ENCODE measurements at regions not wholly inside any gene's neighbourhood (a gene's known extent, or its start where the extent isn't known, plus 50 kb on each side); places are given as distances from the start of the nearest gene placed in this dataset.

DNA sequence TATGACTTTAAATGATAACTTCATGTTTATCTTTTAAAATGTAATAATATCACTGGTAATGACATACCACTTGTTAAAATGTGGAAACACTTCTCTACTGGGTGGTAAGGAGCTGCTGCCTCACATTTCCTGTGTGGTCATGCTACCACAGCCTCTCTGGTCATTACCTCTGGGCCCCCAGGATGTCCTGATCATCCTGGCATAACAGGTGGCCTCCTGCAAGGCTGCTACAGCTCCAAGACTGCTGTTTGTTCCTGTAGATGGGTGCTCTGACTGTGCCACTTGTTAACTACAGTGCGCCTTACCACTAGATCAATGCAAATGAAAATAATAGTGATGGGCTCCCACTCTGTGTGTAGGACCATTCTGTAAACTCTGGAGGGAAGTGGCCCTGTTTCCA is 500.2 kb upstream of the SPRED2 start (continued):
- no peak for TF ChIP-seq KDM5A (IDR thresholded peaks at IDR 0.05; ENCODE audit: low read length)

DNA sequence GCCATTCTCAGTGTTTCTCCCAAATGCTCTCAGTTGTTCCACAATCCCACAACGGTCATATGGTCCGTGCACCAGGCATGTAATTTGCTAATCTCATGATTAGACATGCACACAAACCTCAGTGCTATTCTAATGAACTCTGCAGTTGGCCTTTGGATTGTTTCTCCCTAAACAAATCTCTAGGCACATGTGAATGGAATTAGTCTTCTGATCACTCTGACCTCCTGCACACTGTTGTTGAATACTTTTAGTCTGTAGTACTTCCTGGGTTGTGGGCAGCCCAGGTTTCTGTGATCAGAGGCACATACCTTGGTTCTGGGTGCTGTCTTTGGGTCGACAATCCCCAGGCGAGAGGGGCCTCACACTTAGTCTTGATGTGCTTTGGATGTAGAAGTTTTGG is 498.7 kb upstream of the SPRED2 start:
- Histone ChIP-seq H3K4me3 (ENCODE audit: extremely low read depth in 1 of 4, insufficient read depth in 2 of 4, low read depth in 3 of 4, low read length in 4 of 4) (no peak overlapping the region), H3K4me1 (replicated peaks in 1 of 4; ENCODE audit: control insufficient read depth in 3 of 4, insufficient read depth in 4 of 4, low read length in 3 of 4) (no peaks in the 10 kb centered on the region), H2BK5ac (ENCODE audit: low read depth, low read length) (no peak overlapping the region), H3K79me1 (ENCODE audit: low read depth, low read length) (no peaks in the 10 kb centered on the region; the same call in 1 of the 2 replicates), H4K5ac (ENCODE audit: insufficient read length, low read depth, low read length) (no peak overlapping the region), H3K56ac (replicated peaks; ENCODE audit: insufficient read length, low read depth, low read length) (no peak overlapping the region), H2AK5ac (ENCODE audit: low read depth, low read length) (no peak overlapping the region), H2BK120ac (replicated peaks; ENCODE audit: low read depth, low read length) (no peak overlapping the region), H3K9ac (replicated peaks in 1 of 4; ENCODE audit: extremely low read depth in 1 of 4, low read depth in 3 of 4, low read length in 3 of 4) (no peak overlapping the region), H3K4ac (replicated peaks; ENCODE audit: insufficient read length, low read depth, low read length) (no peak overlapping the region), H2BK15ac (ENCODE audit: low read length) (no peak overlapping the region), H3K18ac (ENCODE audit: extremely low read depth, low read length) (no peak overlapping the region), H3K9me3 (ENCODE audit: insufficient read depth in 2 of 2, low read depth in 1 of 2, low read length in 1 of 2) (peaks cover 7 to 11% of the 10 kb centered on the region in 2 experiments; a peak in 3 of 4 replicates), H3K23me2 (ENCODE audit: low read depth, low read length) (no peaks in the 10 kb centered on the region), H3K14ac (ENCODE audit: insufficient read length) (no peak overlapping the region), H4K91ac (replicated peaks; ENCODE audit: insufficient read length, low read length) (no peak overlapping the region), H3K79me2 (ENCODE audit: control insufficient read depth in 1 of 2, insufficient read depth in 2 of 2, low read length in 2 of 2) (no peaks in the 10 kb centered on the region), H2BK20ac (ENCODE audit: low read length) (no peak overlapping the region), H3K27me3 (replicated peaks in 1 of 4; ENCODE audit: control insufficient read depth in 3 of 4, extremely low read depth in 1 of 4, insufficient read depth in 3 of 4, low read length in 3 of 4) (peaks cover 0 to 1% (median 0%) of the 10 kb centered on the region in 4 experiments; a peak in 1 of 7 replicates), H4K20me1 (replicated peaks in 1 of 2; ENCODE audit: control insufficient read depth in 1 of 2, insufficient read depth in 2 of 2, low read length in 2 of 2) (no peaks in the 10 kb centered on the region), H3K4me2 (ENCODE audit: insufficient read depth in 1 of 2, low read depth in 2 of 2, low read length in 2 of 2) (no peak overlapping the region), H4K8ac (ENCODE audit: extremely low read depth, insufficient read depth, low read length) (no peak overlapping the region), H3K27ac (ENCODE audit: low read depth, low read length) (no peak overlapping the region), H3K23ac (ENCODE audit: insufficient read length) (no peak overlapping the region), H2BK12ac (ENCODE audit: low read depth, low read length) (no peak overlapping the region), H2AFZ (ENCODE audit: low read length) (no peak overlapping the region), H3K36me3 (ENCODE audit: control insufficient read depth in 2 of 4, insufficient read depth in 4 of 4, low read length in 3 of 4) (no peaks in the 10 kb centered on the region)
- ChIA-PET CTCF (ENCODE audit: partially characterized antibody) (no interaction called here), POLR2A (ENCODE audit: partially characterized antibody) (no interaction called here)
- TF ChIP-seq CREB1 (IDR thresholded peaks at IDR 0.05) = no peak
- TF ChIP-seq BCL11A (IDR thresholded peaks at IDR 0.05; ENCODE audit: low read depth in 2 of 2, low read length in 2 of 2) = no peak
- TF ChIP-seq EP300 (IDR thresholded peaks at IDR 0.05; ENCODE audit: borderline replicate concordance in 1 of 2, low read depth in 2 of 2, low read length in 2 of 2) = no peak
- TF ChIP-seq KDM1A (IDR thresholded peaks at IDR 0.05; ENCODE audit: borderline replicate concordance, low read length) = no peak
- TF ChIP-seq RAD21 (IDR thresholded peaks at IDR 0.05 in 1 of 2, conservative IDR thresholded peaks at IDR 0.05 in 1 of 2; ENCODE audit: low read depth in 2 of 2, low read length in 2 of 2) = no peak
- no peak for TF ChIP-seq KDM5A (IDR thresholded peaks at IDR 0.05; ENCODE audit: low read length)
- TF ChIP-seq JUND (IDR thresholded peaks at IDR 0.05; ENCODE audit: low read length) = no peak
- no peak for TF ChIP-seq CBX8 (IDR thresholded peaks at IDR 0.05; ENCODE audit: borderline replicate concordance, low read depth, low read length)
- TF ChIP-seq TAF7 (optimal IDR thresholded peaks at IDR 0.05; ENCODE audit: borderline replicate concordance, low read depth, low read length) = no peak
- TF ChIP-seq GTF2F1 (IDR thresholded peaks at IDR 0.05; ENCODE audit: borderline replicate concordance, low read depth, low read length) = no peak
- no peak for TF ChIP-seq SIRT6 (IDR thresholded peaks at IDR 0.05; ENCODE audit: low read length)
- no peak for TF ChIP-seq HDAC6 (IDR thresholded peaks at IDR 0.05; ENCODE audit: low read depth, low read length)
- FAIRE-seq = no peak
- 94% methylated on average over 4 of the region's 4 CpGs; no CpG with 5 or more reads in 1 of the 2 experiments for WGBS, 2 experiments (ENCODE audit: extremely low coverage in 1 of 2, insufficient coverage in 1 of 2, insufficient read length in 1 of 2, insufficient replicate concordance in 2 of 2, low coverage in 1 of 2, low lambda C conversion rate in 2 of 2, missing lambda C conversion rate in 1 of 2)
- no peak for DNase-seq (ENCODE audit: low read depth in 1 of 2, low spot score in 2 of 2)
